Neural progenitor cell (in vitro differentiated cells): ENCODE measurements at regions not wholly inside any gene's neighbourhood (a gene's known extent, or its start where the extent isn't known, plus 50 kb on each side); places are given as distances from the start of the nearest gene placed in this dataset.

Experiments
- DNase-seq: peaks from one replicate; pipeline ENCODE4 v3.0.0-alpha.2; 2016; ENCODE audit warnings: low spot score
- H2AFZ ChIP-seq: fragments of 200-600 bp; sonication (generic); replicated peaks from 2 replicates; pipeline ENCODE4 v1.6.1; 2016; ENCODE audit warnings: antibody characterized with exemption
- H3F3A ChIP-seq: fragments of 200-600 bp; sonication (generic); 2 replicates; pipeline ENCODE4 v1.6.1; 2016; ENCODE audit warnings: antibody characterized with exemption, low read depth
- H3K27ac ChIP-seq: fragments of 200-600 bp; sonication (generic); 2 replicates; pipeline ENCODE4 v1.5.1; 2016; ENCODE audit warnings: mild to moderate bottlenecking
- H3K27me3 ChIP-seq: fragments of 200-600 bp; sonication (generic); 2 replicates; pipeline ENCODE4 v1.6.1; 2016; ENCODE audit warnings: mild to moderate bottlenecking, moderate library complexity
- H3K36me3 ChIP-seq: fragments of 200-600 bp; sonication (generic); 2 replicates; pipeline ENCODE4 v1.5.1; 2016
- H3K4me1 ChIP-seq: fragments of 200-600 bp; sonication (generic); 2 replicates; pipeline ENCODE4 v1.6.1; 2016; ENCODE audit warnings: mixed run types
- H3K4me2 ChIP-seq: fragments of 200-600 bp; sonication (generic); 2 replicates; pipeline ENCODE4 v1.6.1; 2016
- H3K4me3 ChIP-seq: fragments of 200-600 bp; sonication (generic); 2 replicates; pipeline ENCODE4 v1.5.1; 2016
- H3K79me2 ChIP-seq: fragments of 200-600 bp; sonication (generic); 2 replicates; pipeline ENCODE4 v1.6.1; 2016; ENCODE audit warnings: low read depth
- H3K9ac ChIP-seq: fragments of 200-600 bp; sonication (generic); 2 replicates; pipeline ENCODE4 v1.6.1; 2016
- H3K9me3 ChIP-seq: fragments of 200-600 bp; sonication (generic); 2 replicates; pipeline ENCODE4 v1.5.1; 2016; ENCODE audit warnings: low read depth
- H4K20me1 ChIP-seq: fragments of 200-600 bp; sonication (generic); 2 replicates; pipeline ENCODE4 v1.6.1; 2016; ENCODE audit warnings: low read depth
- H3K27ac Mint-ChIP-seq: 3 replicates; pipeline ENCODE4 v1.8.0; 2021; ENCODE audit warnings: mixed read lengths
- H3K27me3 Mint-ChIP-seq: 2 replicates; pipeline ENCODE4 v1.8.0; 2022; ENCODE audit warnings: low read depth, mild to moderate bottlenecking, inconsistent platforms, moderate library complexity, mixed read lengths; ENCODE audit not compliant: insufficient read depth
- H3K36me3 Mint-ChIP-seq: 3 replicates; pipeline ENCODE4 v1.8.0; 2021; ENCODE audit warnings: mixed read lengths
- H3K4me1 Mint-ChIP-seq: 3 replicates; pipeline ENCODE4 v1.8.0; 2021; ENCODE audit warnings: mixed read lengths
- H3K4me3 Mint-ChIP-seq: 3 replicates; pipeline ENCODE4 v1.8.0; 2021; ENCODE audit warnings: mild to moderate bottlenecking, moderate library complexity, mixed read lengths
- H3K9me3 Mint-ChIP-seq: 3 replicates; pipeline ENCODE4 v1.8.0; 2020; ENCODE audit warnings: mixed read lengths
- CTCF ChIP-seq: fragments of 200-600 bp; sonication (generic); IDR thresholded peaks from 2 replicates; pipeline ENCODE4 v1.5.1; 2017; ENCODE audit warnings: antibody characterized with exemption, mild to moderate bottlenecking
- EZH2 ChIP-seq: fragments of 200-600 bp; sonication (generic); IDR thresholded peaks from 2 replicates; pipeline ENCODE4 v1.6.1; 2017; ENCODE audit warnings: antibody characterized with exemption, mild to moderate bottlenecking, moderate library complexity
- EZH2phosphoT487 ChIP-seq: fragments of 200-600 bp; sonication (generic); IDR thresholded peaks from 2 replicates; pipeline ENCODE4 v1.6.1; 2017; ENCODE audit warnings: antibody characterized with exemption

GRCh38 chr4:29558789-29559188, 1161.4 kb upstream of the PCDH7 start:
- H3K4me2 ChIP-seq = no peak overlapping the region
- H4K20me1 ChIP-seq = no peaks in the 10 kb centered on the region
- no peak for DNase-seq
- no peaks in the 10 kb centered on the region for H3F3A ChIP-seq
- no peak overlapping the region for H3K9ac ChIP-seq
- H3K36me3 ChIP-seq = no peaks in the 10 kb centered on the region
- H2AFZ ChIP-seq = no peak overlapping the region
- Mint-ChIP-seq H3K27ac (no peak overlapping the region), H3K4me3 (no peak overlapping the region), H3K4me1 (no peaks in the 10 kb centered on the region), H3K27me3 (peaks cover 2% of the 10 kb centered on the region), H3K9me3 (peaks cover 5% of the 10 kb centered on the region), H3K36me3 (no peaks in the 10 kb centered on the region)
- H3K27ac ChIP-seq = no peak overlapping the region
- H3K79me2 ChIP-seq = no peaks in the 10 kb centered on the region
- H3K4me3 ChIP-seq = no peak overlapping the region
- H3K4me1 ChIP-seq = no peaks in the 10 kb centered on the region
- H3K9me3 ChIP-seq = no peaks in the 10 kb centered on the region
- H3K27me3 ChIP-seq = no peaks in the 10 kb centered on the region
- no peak for TF ChIP-seq CTCF
- no peak for TF ChIP-seq EZH2phosphoT487
- no peak for TF ChIP-seq EZH2

- Histone ChIP-seq H2AFZ (no peak overlapping the region), H3K9ac (no peak overlapping the region), H4K20me1 (no peaks in the 10 kb centered on the region), H3K9me3 (no peaks in the 10 kb centered on the region), H3K27me3 (no peaks in the 10 kb centered on the region), H3K36me3 (no peaks in the 10 kb centered on the region), H3F3A (no peaks in the 10 kb centered on the region), H3K79me2 (no peaks in the 10 kb centered on the region), H3K4me1 (no peaks in the 10 kb centered on the region), H3K27ac (no peak overlapping the region), H3K4me2 (no peak overlapping the region), H3K4me3 (no peak overlapping the region)
- no peak for DNase-seq
- H3K9me3 Mint-ChIP-seq = peaks cover 5% of the 10 kb centered on the region
- no peak overlapping the region for H3K4me3 Mint-ChIP-seq
- no peaks in the 10 kb centered on the region for H3K4me1 Mint-ChIP-seq
- TF ChIP-seq EZH2 (no peak), EZH2phosphoT487 (no peak), CTCF (no peak)
- no peak overlapping the region for H3K27ac Mint-ChIP-seq
- no peaks in the 10 kb centered on the region for H3K36me3 Mint-ChIP-seq
- H3K27me3 Mint-ChIP-seq = peaks cover 2% of the 10 kb centered on the region
Measured at GRCh38 chr4:29559286-29559685, 1160.9 kb upstream of the PCDH7 start.

- Histone ChIP-seq H3K4me3 (no peak overlapping the region), H3K4me2 (no peak overlapping the region), H3K79me2 (no peaks in the 10 kb centered on the region), H3K9me3 (no peaks in the 10 kb centered on the region), H3K9ac (no peak overlapping the region), H3K27ac (no peak overlapping the region), H4K20me1 (no peaks in the 10 kb centered on the region), H3K4me1 (no peaks in the 10 kb centered on the region), H3K27me3 (no peaks in the 10 kb centered on the region), H3F3A (no peaks in the 10 kb centered on the region), H2AFZ (no peak overlapping the region), H3K36me3 (no peaks in the 10 kb centered on the region)
- H3K27ac Mint-ChIP-seq = no peak overlapping the region
- H3K27me3 Mint-ChIP-seq = peaks cover 3% of the 10 kb centered on the region
- no peak for DNase-seq
- no peaks in the 10 kb centered on the region for H3K4me1 Mint-ChIP-seq
- peaks cover 5% of the 10 kb centered on the region for H3K9me3 Mint-ChIP-seq
- no peak overlapping the region for H3K4me3 Mint-ChIP-seq
- TF ChIP-seq EZH2 (no peak), EZH2phosphoT487 (no peak), CTCF (no peak)
- no peaks in the 10 kb centered on the region for H3K36me3 Mint-ChIP-seq
Measured at GRCh38 chr4:29560452-29560851, 1159.7 kb upstream of the PCDH7 start.

- H3K4me2 ChIP-seq = no peak overlapping the region
- Mint-ChIP-seq H3K27me3 (peaks cover 3% of the 10 kb centered on the region), H3K27ac (no peak overlapping the region), H3K4me3 (no peak overlapping the region), H3K36me3 (no peaks in the 10 kb centered on the region), H3K9me3 (peaks cover 5% of the 10 kb centered on the region), H3K4me1 (no peaks in the 10 kb centered on the region)
- no peak overlapping the region for H3K4me3 ChIP-seq
- H2AFZ ChIP-seq = no peak overlapping the region
- TF ChIP-seq EZH2phosphoT487 (no peak), CTCF (no peak), EZH2 (no peak)
- no peaks in the 10 kb centered on the region for H3F3A ChIP-seq
- no peaks in the 10 kb centered on the region for H3K4me1 ChIP-seq
- no peak overlapping the region for H3K27ac ChIP-seq
- no peaks in the 10 kb centered on the region for H3K27me3 ChIP-seq
- H3K36me3 ChIP-seq = no peaks in the 10 kb centered on the region
- no peak for DNase-seq
- no peak overlapping the region for H3K9ac ChIP-seq
- no peaks in the 10 kb centered on the region for H3K9me3 ChIP-seq
- no peaks in the 10 kb centered on the region for H3K79me2 ChIP-seq
- no peaks in the 10 kb centered on the region for H4K20me1 ChIP-seq
Measured at GRCh38 chr4:29565256-29565655, 1154.9 kb upstream of the PCDH7 start.
